ENCODE measurements at regions not wholly inside any gene's neighbourhood (a gene's known extent, or its start where the extent isn't known, plus 50 kb on each side); places are given as distances from the start of the nearest gene placed in this dataset.
A peak's percentile ranks its signal among the peaks of the same experiment; 100 is the strongest.

- no peak for DNase-seq
Measured at GRCh38 chr6:113442040-113442439, 415.1 kb upstream of the MARCKS start.

GRCh38 chr6:113445201-113445600 lies 411.9 kb upstream of the MARCKS start:
- no peak for DNase-seq

GRCh38 chr6:113447088-113447831 lies 409.9 kb upstream of the MARCKS start:
- DNase-seq = no peak

GRCh38 chr6:113449051-113449450 lies 408.1 kb upstream of the MARCKS start:
- DNase-seq = no peak

DNA sequence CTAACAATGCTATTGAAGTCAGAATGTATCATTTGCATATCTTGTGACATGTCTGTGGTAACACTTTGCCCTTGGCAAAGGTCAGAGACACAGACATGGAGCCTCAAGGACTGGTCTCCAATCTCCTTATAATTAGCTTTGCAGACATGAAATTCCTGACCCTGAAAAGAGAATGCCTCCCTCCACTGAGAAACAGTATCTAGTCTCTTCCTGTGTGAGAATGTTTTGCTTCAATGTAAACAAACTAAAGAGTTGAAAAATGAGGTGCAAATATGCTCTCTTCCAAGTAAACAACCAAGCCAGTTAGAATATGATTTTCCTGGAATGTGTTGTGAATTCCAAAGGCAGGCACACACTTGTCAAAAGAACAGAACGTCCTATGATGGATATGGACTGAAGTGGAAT lies 407.1 kb upstream of the MARCKS start:
- DNase-seq = no peak

DNA sequence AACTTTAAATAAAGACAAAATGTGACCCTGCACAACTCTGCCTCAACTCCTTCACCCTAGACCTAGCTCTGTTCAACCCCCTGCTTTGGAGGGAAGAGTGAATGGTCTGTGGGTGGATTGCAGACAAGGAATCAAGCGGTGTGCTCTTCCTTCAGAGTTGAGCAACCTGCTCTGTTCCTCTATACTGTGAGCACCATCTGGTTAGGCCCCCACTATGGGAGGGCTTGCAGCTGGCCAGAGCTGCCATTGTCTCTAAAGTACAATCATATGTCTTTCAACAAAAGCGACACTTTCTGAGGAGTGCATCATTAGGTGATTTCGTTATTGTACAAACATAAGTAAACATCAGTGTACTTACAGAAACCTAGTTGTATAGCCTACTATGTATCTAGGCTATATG lies 406.1 kb upstream of the MARCKS start:
- no peak for DNase-seq

- DNase-seq = no peak
Measured at GRCh38 chr6:113457198-113457597, 399.9 kb upstream of the MARCKS start.

DNA sequence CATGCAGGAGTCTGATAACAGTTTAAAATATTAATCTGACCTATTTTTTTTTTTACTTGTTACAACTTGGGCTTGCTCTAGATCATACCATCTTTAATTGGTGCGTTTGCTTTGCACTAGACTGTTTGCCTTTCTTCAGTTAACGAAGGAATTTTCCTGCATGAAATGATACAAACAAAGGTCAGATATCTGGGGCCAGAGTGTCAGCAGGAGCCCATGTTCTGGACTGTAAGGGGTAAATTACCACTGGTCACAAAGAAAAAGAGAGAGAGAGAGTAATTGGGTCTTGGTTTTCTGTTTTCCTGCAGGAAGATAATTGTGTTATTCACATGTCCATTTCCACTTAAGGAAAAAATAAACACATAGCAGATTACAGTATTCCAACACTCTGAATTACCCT lies 399.4 kb upstream of the MARCKS start:
- no peak for DNase-seq

DNA sequence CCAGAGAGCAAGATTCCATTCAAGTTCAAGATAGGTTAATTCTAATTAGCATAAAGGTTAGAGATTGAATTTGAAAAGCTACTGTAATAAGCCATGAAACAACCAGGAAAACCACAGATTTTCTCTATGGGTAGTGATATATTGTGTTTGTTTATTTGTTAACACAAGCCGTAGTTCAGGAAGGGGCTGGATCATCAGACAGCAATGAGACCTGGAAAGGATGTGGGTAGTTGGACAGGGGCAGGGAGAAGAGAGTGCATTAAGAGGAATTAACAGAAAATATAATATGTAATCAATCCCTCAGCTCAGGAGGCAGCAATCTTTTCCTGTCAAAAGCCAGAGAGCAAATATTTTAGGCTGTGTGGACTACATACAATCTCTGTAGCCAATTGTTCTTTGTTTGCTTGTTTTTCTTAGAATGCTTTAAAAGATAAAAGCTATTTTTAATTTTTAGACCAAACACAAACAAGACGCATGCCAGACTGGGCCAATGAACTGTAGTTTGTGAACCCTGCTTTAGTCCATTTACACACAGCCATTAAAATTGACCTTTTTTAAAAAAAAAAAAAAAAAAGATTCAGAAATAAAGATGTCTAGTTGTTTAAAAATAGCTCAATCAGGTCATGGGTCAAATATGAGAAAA lies 398.7 kb upstream of the MARCKS start:
- no peak for DNase-seq

DNA sequence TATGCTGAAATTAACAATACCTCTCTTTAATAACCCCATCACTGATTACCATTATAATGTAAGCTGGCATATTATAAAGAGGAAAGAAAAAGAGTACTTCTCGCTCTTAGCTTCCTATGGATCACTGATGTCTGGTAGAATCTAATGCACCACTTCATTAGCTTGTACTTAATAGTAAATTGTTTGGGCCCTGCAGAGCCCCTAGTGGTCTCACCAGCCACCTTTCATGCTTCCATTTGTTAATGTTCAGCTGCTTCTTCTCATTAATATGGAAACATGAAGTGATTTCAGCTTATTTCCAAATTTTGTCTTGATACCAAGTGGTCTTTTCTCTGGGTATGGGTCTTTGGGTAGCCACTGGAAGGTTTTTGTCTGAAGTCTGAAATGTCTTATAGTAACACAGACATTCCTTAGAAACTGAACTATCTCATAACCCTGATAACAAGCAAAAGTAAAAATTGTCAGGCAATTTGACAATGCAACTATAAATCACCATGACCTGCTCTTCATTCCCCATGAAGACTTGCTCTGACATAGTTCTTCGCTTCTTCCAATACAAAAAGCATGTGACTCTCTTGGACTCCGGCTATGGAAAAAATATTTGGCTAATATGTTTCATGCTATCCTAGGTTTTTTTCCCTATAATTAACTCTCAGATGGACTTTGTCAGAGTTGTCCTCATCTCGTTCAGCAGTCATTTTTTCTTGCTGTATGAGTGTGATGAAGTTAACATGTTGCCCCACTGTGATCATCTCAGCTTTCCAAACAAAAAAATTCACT lies 395.8 kb upstream of the MARCKS start:
- DNase-seq = no peak

GRCh38 chr6:113464536-113464935 lies 392.6 kb upstream of the MARCKS start:
- no peak for DNase-seq

GRCh38 chr6:113464960-113465359 lies 392.2 kb upstream of the MARCKS start:
- no peak for DNase-seq

DNA sequence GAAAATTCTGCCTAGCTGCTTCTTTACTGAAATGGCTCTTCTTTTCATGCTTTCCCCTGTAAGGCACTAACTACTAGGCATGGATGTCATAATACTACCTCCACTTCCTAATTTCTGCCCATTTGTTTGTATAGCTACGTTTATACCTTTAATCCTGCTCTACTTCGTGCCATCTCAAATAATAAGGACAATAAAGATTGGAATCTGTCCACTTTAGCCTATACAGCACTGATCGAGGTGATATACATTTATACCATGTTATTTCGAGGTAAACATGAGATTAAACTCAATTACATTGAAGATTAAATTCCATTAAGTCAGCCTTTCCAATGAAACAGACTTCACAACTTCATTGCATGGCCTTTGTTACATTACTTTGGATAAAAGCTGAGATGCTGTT lies 390.6 kb upstream of the MARCKS start:
- DNase-seq = no peak

- peak in 1 of 56 donors; percentile 4 for DNase-seq
Measured at GRCh38 chr6:113475392-113475791, 381.8 kb upstream of the MARCKS start.

- DNase-seq = no peak
Measured at GRCh38 chr6:113476937-113477839, 380.0 kb upstream of the MARCKS start.

DNA sequence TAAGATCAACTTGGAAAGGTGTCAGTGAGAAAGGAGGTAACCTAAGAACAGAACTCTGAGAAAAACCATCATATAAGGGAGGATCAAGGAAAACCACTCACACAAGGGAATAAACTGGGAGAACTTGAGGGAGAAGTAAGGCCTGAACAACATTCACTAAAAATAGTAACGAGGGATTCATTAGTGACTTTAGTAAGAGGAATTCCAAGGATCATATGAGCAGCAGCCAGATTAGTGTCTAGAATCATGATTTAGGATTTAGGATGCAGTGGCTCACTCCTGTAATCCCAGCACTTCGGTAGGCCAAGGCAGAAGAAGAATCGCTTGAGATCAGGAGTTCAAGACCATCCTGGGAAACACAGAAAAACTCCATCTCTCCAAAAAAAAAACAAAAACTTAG lies 376.5 kb upstream of the MARCKS start:
- no peak for DNase-seq

- DNase-seq = no peak
Measured at GRCh38 chr6:113481458-113481857, 375.7 kb upstream of the MARCKS start.

GRCh38 chr6:113481910-113482309 lies 375.2 kb upstream of the MARCKS start:
- DNase-seq = no peak

GRCh38 chr6:113482771-113483170 lies 374.4 kb upstream of the MARCKS start:
- no peak for DNase-seq

DNA sequence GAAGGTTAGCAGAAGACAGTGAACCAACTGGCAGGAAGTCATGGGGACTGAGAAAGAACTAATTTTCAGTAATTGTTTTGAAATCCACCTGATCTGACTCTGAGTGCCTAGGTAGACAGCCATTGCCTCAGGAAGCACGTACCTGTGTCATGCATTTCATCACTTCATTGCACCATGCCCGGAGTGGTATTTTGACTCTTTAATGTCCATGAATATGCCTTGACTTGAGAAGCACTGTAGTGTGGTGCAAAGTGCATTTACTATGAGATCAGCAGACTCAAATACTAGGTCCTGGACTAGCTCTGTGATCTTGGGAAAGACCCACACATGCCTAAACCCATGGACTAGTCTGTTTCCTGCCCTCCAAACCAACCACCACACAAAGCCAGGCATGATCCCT lies 370.9 kb upstream of the MARCKS start:
- no peak for DNase-seq

- no peak for DNase-seq
Measured at GRCh38 chr6:113487489-113488058, 369.6 kb upstream of the MARCKS start.
